H1 (cell line): ENCODE measurements at regions not wholly inside any gene's neighbourhood (a gene's known extent, or its start where the extent isn't known, plus 50 kb on each side); places are given as distances from the start of the nearest gene placed in this dataset.
A peak's percentile ranks its signal among the peaks of the same experiment; 100 is the strongest.

ENCODE experiments used
- CTCF ChIA-PET: fragments of 300-600 bp; sonication (Branson Sonifier 250); formaldehyde crosslinking; loops from one replicate; lab custom pipeline; 2021; ENCODE audit not compliant: partially characterized antibody; lab: Charles Lee
- POLR2A ChIA-PET: fragments of 300-600 bp; sonication (Branson Sonifier 250); formaldehyde crosslinking; loops from one replicate; lab custom pipeline; 2021; ENCODE audit warnings: inconsistent platforms; ENCODE audit not compliant: partially characterized antibody; lab: Charles Lee
- DNase-seq, 2 experiments: peaks; one replicate each; pipeline versions ENCODE4 v3.0.0 to v3.0.0-alpha.2; 2010 to 2022; ENCODE audit warnings: low spot score in 2 of 2, low read depth in 1 of 2, mixed read lengths in 1 of 2
- FAIRE-seq: peaks from 2 replicates; lab custom pipeline; 2011; peaks lifted over from hg19 to GRCh38; lab: Jason Lieb, UNC
- H2AFZ ChIP-seq: 2 replicates; pipeline ENCODE4 v1.8.1; 2012; ENCODE audit warnings: low read length, inconsistent platforms
- H2AK5ac ChIP-seq: 2 replicates; pipeline ENCODE4 v1.6.1; 2013; ENCODE audit warnings: low read depth, low read length
- H2BK120ac ChIP-seq: replicated peaks from 2 replicates; pipeline ENCODE3; 2013; ENCODE audit warnings: low read depth, low read length, inconsistent platforms
- H2BK12ac ChIP-seq: 2 replicates; pipeline ENCODE4 v1.6.1; 2013; ENCODE audit warnings: low read depth, low read length
- H2BK15ac ChIP-seq: 2 replicates; pipeline ENCODE4 v1.6.1; 2013; ENCODE audit warnings: low read length
- H2BK20ac ChIP-seq: 2 replicates; pipeline ENCODE4 v1.6.1; 2013; ENCODE audit warnings: low read length
- H2BK5ac ChIP-seq: 2 replicates; pipeline ENCODE4 v1.6.1; 2013; ENCODE audit warnings: low read depth, low read length
- H3K14ac ChIP-seq: 2 replicates; pipeline ENCODE4 v1.6.1; 2013; ENCODE audit warnings: inconsistent platforms; ENCODE audit not compliant: insufficient read length
- H3K18ac ChIP-seq: 2 replicates; pipeline ENCODE4 v1.6.1; 2013; ENCODE audit warnings: low read length; ENCODE audit errors: extremely low read depth
- H3K23ac ChIP-seq: 2 replicates; pipeline ENCODE4 v1.6.1; 2013; ENCODE audit warnings: inconsistent platforms; ENCODE audit not compliant: insufficient read length
- H3K23me2 ChIP-seq: 2 replicates; pipeline ENCODE4 v1.6.1; 2013; ENCODE audit warnings: low read depth, low read length
- H3K27ac ChIP-seq: 2 replicates; pipeline ENCODE4 v1.6.1; 2011; ENCODE audit warnings: low read depth, low read length, inconsistent platforms
- H3K27me3 ChIP-seq, 4 experiments: replicated peaks in 1 of 4; 1 replicate in 1 of 4; 2 replicates in 3 of 4; pipeline versions ENCODE4 v1.6.1 to v1.8.1; 2011 to 2013; ENCODE audit warnings: low read length in 3 of 4, mild to moderate bottlenecking in 3 of 4, inconsistent platforms in 2 of 4, mixed read lengths in 2 of 4, moderate library complexity in 1 of 4; ENCODE audit not compliant: control insufficient read depth in 3 of 4, insufficient read depth in 3 of 4; ENCODE audit errors: extremely low read depth in 1 of 4
- H3K36me3 ChIP-seq, 4 experiments: 2 replicates each; pipeline versions ENCODE4 v1.6.1 to v1.8.1; 2011 to 2013; ENCODE audit warnings: mild to moderate bottlenecking in 4 of 4, low read length in 3 of 4, moderate library complexity in 2 of 4, control low read depth in 1 of 4, inconsistent platforms in 1 of 4; ENCODE audit not compliant: insufficient read depth in 4 of 4, control insufficient read depth in 2 of 4
- H3K4ac ChIP-seq: replicated peaks from 2 replicates; pipeline ENCODE3; 2013; ENCODE audit warnings: low read length, low read depth, mixed read lengths, inconsistent platforms; ENCODE audit not compliant: insufficient read length
- H3K4me1 ChIP-seq, 4 experiments: replicated peaks in 1 of 4; 1 replicate in 1 of 4; 2 replicates in 3 of 4; pipeline versions ENCODE4 v1.6.1 to v1.8.1; 2011 to 2013; ENCODE audit warnings: low read length in 3 of 4, inconsistent platforms in 2 of 4, mixed read lengths in 1 of 4; ENCODE audit not compliant: insufficient read depth in 4 of 4, control insufficient read depth in 3 of 4
- H3K4me2 ChIP-seq, 2 experiments: 2 replicates each; pipeline versions ENCODE4 v1.6.1 to v1.8.1; 2011 to 2013; ENCODE audit warnings: low read depth in 2 of 2, low read length in 2 of 2, control low read depth in 1 of 2, inconsistent platforms in 1 of 2, mild to moderate bottlenecking in 1 of 2; ENCODE audit not compliant: insufficient read depth in 1 of 2
- H3K4me3 ChIP-seq, 4 experiments: fragments of 200-600, 300-600 bp in 1 of 4; sonication (generic), shearing (Covaris generic), sonication (Bioruptor Twin) in 1 of 4; 2 replicates each; pipeline versions ENCODE4 v1.5.1 to v1.8.1; 2011 to 2016; ENCODE audit warnings: low read length in 4 of 4, low read depth in 3 of 4, control low read depth in 2 of 4, inconsistent platforms in 2 of 4, mild to moderate bottlenecking in 2 of 4, mixed read lengths in 1 of 4, moderate library complexity in 1 of 4; ENCODE audit not compliant: insufficient read depth in 2 of 4; ENCODE audit errors: extremely low read depth in 1 of 4
- H3K56ac ChIP-seq: replicated peaks from 2 replicates; pipeline ENCODE3; 2013; ENCODE audit warnings: low read depth, mild to moderate bottlenecking, mixed read lengths, low read length, inconsistent platforms; ENCODE audit not compliant: insufficient read length
- H3K79me1 ChIP-seq: 2 replicates; pipeline ENCODE4 v1.6.1; 2013; ENCODE audit warnings: low read depth, low read length, control low read depth
- H3K79me2 ChIP-seq, 2 experiments: 2 replicates each; pipeline versions ENCODE4 v1.6.1 to v1.8.1; 2012 to 2013; ENCODE audit warnings: low read length in 2 of 2, mild to moderate bottlenecking in 2 of 2, inconsistent platforms in 1 of 2; ENCODE audit not compliant: insufficient read depth in 2 of 2, control insufficient read depth in 1 of 2
- H3K9ac ChIP-seq, 4 experiments: replicated peaks in 1 of 4; 1 replicate in 1 of 4; 2 replicates in 3 of 4; pipeline versions ENCODE4 v1.6.1 to v1.8.1; 2011 to 2013; ENCODE audit warnings: low read depth in 3 of 4, low read length in 3 of 4, control low read depth in 2 of 4, mild to moderate bottlenecking in 2 of 4, moderate library complexity in 2 of 4, inconsistent platforms in 1 of 4; ENCODE audit errors: extremely low read depth in 1 of 4
- H3K9me3 ChIP-seq, 2 experiments: 2 replicates each; pipeline versions ENCODE4 v1.6.1 to v1.8.1; 2012 to 2013; ENCODE audit warnings: mild to moderate bottlenecking in 2 of 2, moderate library complexity in 2 of 2, control low read depth in 1 of 2, inconsistent platforms in 1 of 2, low read depth in 1 of 2, low read length in 1 of 2, mixed read lengths in 1 of 2; ENCODE audit not compliant: insufficient read depth in 2 of 2
- H4K20me1 ChIP-seq, 2 experiments: replicated peaks in 1 of 2; 2 replicates each; pipeline versions ENCODE3 to v1.8.1; 2011 to 2013; ENCODE audit warnings: inconsistent platforms in 2 of 2, low read length in 2 of 2, mild to moderate bottlenecking in 1 of 2; ENCODE audit not compliant: insufficient read depth in 2 of 2, control insufficient read depth in 1 of 2
- H4K5ac ChIP-seq: 2 replicates; pipeline ENCODE4 v1.6.1; 2013; ENCODE audit warnings: low read length, low read depth, mixed read lengths, inconsistent platforms; ENCODE audit not compliant: insufficient read length
- H4K8ac ChIP-seq: 2 replicates; pipeline ENCODE4 v1.8.0; 2013; ENCODE audit warnings: mild to moderate bottlenecking, moderate library complexity, low read length, inconsistent platforms; ENCODE audit not compliant: insufficient read depth; ENCODE audit errors: extremely low read depth
- H4K91ac ChIP-seq: replicated peaks from 2 replicates; pipeline ENCODE3; 2013; ENCODE audit warnings: low read length, mixed read lengths, inconsistent platforms; ENCODE audit not compliant: insufficient read length
- BRCA1 ChIP-seq: IDR thresholded peaks from 2 replicates; pipeline ENCODE4 v1.6.1; 2012; ENCODE audit warnings: low read depth, low read length, improper control_type of control experiment
- CEBPB ChIP-seq: IDR thresholded peaks from 2 replicates; pipeline ENCODE4 v1.6.1; 2012; ENCODE audit warnings: low read depth, low read length
- CTCF ChIP-seq, 3 experiments: IDR thresholded peaks; 1 replicate in 2 of 3; 2 replicates in 1 of 3; pipeline versions ENCODE4 v1.5.1 to v1.6.1; 2011; ENCODE audit warnings: low read length in 3 of 3, mild to moderate bottlenecking in 3 of 3, inconsistent platforms in 2 of 3, low read depth in 1 of 3, moderate library complexity in 1 of 3; ENCODE audit not compliant: insufficient read depth in 1 of 3; ENCODE audit errors: control extremely low read depth in 1 of 3
- EZH2 ChIP-seq: fragments of 200-600 bp; sonication (generic); IDR thresholded peaks from 2 replicates; pipeline ENCODE4 v1.7.1; 2012; ENCODE audit warnings: low read depth, mild to moderate bottlenecking, moderate library complexity, low read length, inconsistent platforms; ENCODE audit not compliant: severe bottlenecking
- HDAC2 ChIP-seq, 2 experiments: fragments of 300-600 bp in 1 of 2; sonication (generic) in 1 of 2; IDR thresholded peaks; 2 replicates each; pipeline ENCODE4 v1.6.1; 2011 to 2012; ENCODE audit warnings: low read depth in 2 of 2, low read length in 2 of 2, mild to moderate bottlenecking in 2 of 2, moderate library complexity in 2 of 2, borderline replicate concordance in 1 of 2, inconsistent platforms in 1 of 2
- SIN3A ChIP-seq, 2 experiments: IDR thresholded peaks in 1 of 2; conservative IDR thresholded peaks in 1 of 2; 2 replicates each; pipeline ENCODE4 v1.6.1; 2011 to 2012; ENCODE audit warnings: low read length in 2 of 2, improper control_type of control experiment in 1 of 2, low read depth in 1 of 2, mild to moderate bottlenecking in 1 of 2
- SP4 ChIP-seq: IDR thresholded peaks from 2 replicates; pipeline ENCODE4 v1.6.1; 2012; ENCODE audit warnings: low read length, inconsistent platforms
- WGBS, 2 experiments: shearing (Covaris generic) in 1 of 2; methylation state at CpG; one replicate each; pipeline versions ENCODE4 v1.1.6 to v1.1.7; 2013 to 2015; ENCODE audit warnings: low lambda C conversion rate in 2 of 2, mixed read lengths in 2 of 2, inconsistent platforms in 1 of 2, low coverage in 1 of 2, missing lambda C conversion rate in 1 of 2; ENCODE audit not compliant: insufficient replicate concordance in 2 of 2, insufficient coverage in 1 of 2, insufficient read length in 1 of 2; ENCODE audit errors: extremely low coverage in 1 of 2, missing lambda C conversion rate in 1 of 2; 5-methylcytosine and 5-hydroxymethylcytosine counted together
- TF ChIP-seq, protein P1 (sequence below): IDR thresholded peaks from 2 replicates; pipeline ENCODE4 v1.6.1; 2012; ENCODE audit warnings: inconsistent platforms

GRCh38 chr6:22026164-22026678, 270.6 kb downstream of the PRL start:
- no peaks in the 10 kb centered on the region for H3K23me2 ChIP-seq
- no peak for FAIRE-seq
- H2BK5ac ChIP-seq: 0 out of 2 replicates have a peak overlapping the region, but pooled peaks have one; percentile 67
- no peak overlapping the region for H3K56ac ChIP-seq
- no peak overlapping the region for H2BK20ac ChIP-seq
- H2AFZ ChIP-seq: no peak overlapping the region
- no peak overlapping the region for H3K9ac ChIP-seq
- H4K8ac ChIP-seq: no peak overlapping the region
- DNase-seq: no peak
- CTCF ChIA-PET: interaction anchor here (0.5 kb wide), 1 partner anchor 259 kb away, joined by 3 read pairs; no protein-coding TSS in a partner anchor
- no peaks in the 10 kb centered on the region for H4K20me1 ChIP-seq
- 84% methylated on average over 5 of the region's 5 CpGs; no CpG with 5 or more reads in 1 of the 2 experiments for WGBS, 2 experiments
- no peak overlapping the region for H2BK12ac ChIP-seq
- peaks cover 2% of the 10 kb centered on the region; the same call in 1 of the 2 replicates for H3K79me1 ChIP-seq
- peaks cover 0 to 6% of the 10 kb centered on the region in 2 experiments; a peak in 2 of 4 replicates for H3K79me2 ChIP-seq
- 0 out of 2 replicates have a peak overlapping the region, but pooled peaks have one; percentile 75 for H3K27ac ChIP-seq
- peaks cover 0 to 20% (median 7%) of the 10 kb centered on the region in 4 experiments; a peak in 6 of 8 replicates for H3K36me3 ChIP-seq
- peak overlapping the region; percentile 48 for H2BK120ac ChIP-seq
- 0 out of 2 replicates have a peak overlapping the region, but pooled peaks have one; percentile 10 for H3K18ac ChIP-seq
- H2BK15ac ChIP-seq: no peak overlapping the region
- H3K14ac ChIP-seq: no peak overlapping the region
- POLR2A ChIA-PET: interaction anchor here (0.8 to 2.2 kb wide), 4 partner anchors 9 to 430 kb away, joined by 3 to 11 read pairs (median 3); no protein-coding TSS in a partner anchor
- H3K9me3 ChIP-seq: no peaks in the 10 kb centered on the region
- no peak overlapping the region for H3K4ac ChIP-seq
- peak overlapping the region; percentile 25 to 54; a peak in 2 of 4 replicates for H3K4me2 ChIP-seq
- H2AK5ac ChIP-seq: no peak overlapping the region
- peak overlapping the region; percentile 78 for H4K91ac ChIP-seq
- H3K4me3 ChIP-seq: peak overlapping the region in 1 of 4 experiments; percentile 25; a peak in 1 of 8 replicates
- peaks cover 6 to 18% (median 9%) of the 10 kb centered on the region in 4 experiments; a peak in 6 of 7 replicates for H3K4me1 ChIP-seq
- no peaks in the 10 kb centered on the region for H3K27me3 ChIP-seq
- H3K23ac ChIP-seq: no peak overlapping the region
- peak overlapping the region; percentile 39 for H4K5ac ChIP-seq
- TF ChIP-seq, protein P1, sequence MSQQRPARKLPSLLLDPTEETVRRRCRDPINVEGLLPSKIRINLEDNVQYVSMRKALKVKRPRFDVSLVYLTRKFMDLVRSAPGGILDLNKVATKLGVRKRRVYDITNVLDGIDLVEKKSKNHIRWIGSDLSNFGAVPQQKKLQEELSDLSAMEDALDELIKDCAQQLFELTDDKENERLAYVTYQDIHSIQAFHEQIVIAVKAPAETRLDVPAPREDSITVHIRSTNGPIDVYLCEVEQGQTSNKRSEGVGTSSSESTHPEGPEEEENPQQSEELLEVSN: no peak
- TF ChIP-seq CTCF (IDR thresholded peaks at IDR 0.05; ENCODE audit: control extremely low read depth in 1 of 3, insufficient read depth in 1 of 3, low read depth in 1 of 3, low read length in 3 of 3): no peak
- no peak for TF ChIP-seq EZH2
- no peak for TF ChIP-seq BRCA1
- TF ChIP-seq CEBPB: no peak
- no peak for TF ChIP-seq SIN3A (conservative IDR thresholded peaks at IDR 0.05 in 1 of 2, IDR thresholded peaks at IDR 0.05 in 1 of 2; ENCODE audit: low read depth in 1 of 2, low read length in 2 of 2)
- no peak for TF ChIP-seq HDAC2 (IDR thresholded peaks at IDR 0.05; ENCODE audit: borderline replicate concordance in 1 of 2, low read depth in 2 of 2, low read length in 2 of 2)
- no peak for TF ChIP-seq SP4
